ENCODE measurements at regions not wholly inside any gene's neighbourhood (a gene's known extent, or its start where the extent isn't known, plus 50 kb on each side); places are given as distances from the start of the nearest gene placed in this dataset.

GRCh38 chr20:40939667-40940066 lies 89.0 kb upstream of the TOP1 start:
- CTCF ChIA-PET = no interaction called here
- Histone ChIP-seq H3K4me3 (replicated peaks in 1 of 3; ENCODE audit: insufficient read depth in 1 of 3, low read depth in 1 of 3, low read length in 3 of 3) (no peak overlapping the region), H3K36me3 (ENCODE audit: control insufficient read depth in 2 of 2, extremely low read depth in 1 of 2, insufficient read depth in 2 of 2, low read length in 2 of 2) (no peaks in the 10 kb centered on the region), H3K4me2 (ENCODE audit: insufficient read depth, low read length) (no peak overlapping the region), H3K9ac (replicated peaks; ENCODE audit: extremely low read depth, insufficient read depth, low read length) (no peak overlapping the region), H3K27ac (ENCODE audit: insufficient read depth, low read depth, low read length) (no peak overlapping the region), H3K27me3 (ENCODE audit: control insufficient read depth in 2 of 2, insufficient read depth in 2 of 2, low read length in 2 of 2) (no peaks in the 10 kb centered on the region), H4K20me1 (replicated peaks; ENCODE audit: control insufficient read depth, extremely low read depth, insufficient read depth, low read length) (no peaks in the 10 kb centered on the region), H3K79me2 (ENCODE audit: control insufficient read depth, insufficient read depth, low read length) (no peaks in the 10 kb centered on the region), H3K9me1 (replicated peaks; ENCODE audit: control insufficient read depth, extremely low read depth, insufficient read depth, low read length) (no peaks in the 10 kb centered on the region), H3K9me3 (replicated peaks; ENCODE audit: control insufficient read depth, insufficient read depth, low read length) (no peaks in the 10 kb centered on the region), H3K4me1 (ENCODE audit: control insufficient read depth, extremely low read depth, insufficient read depth, low read length) (no peaks in the 10 kb centered on the region), H2AFZ (ENCODE audit: low read depth, low read length) (no peak overlapping the region)
- DNase-seq (ENCODE audit: low read depth, low spot score) = no peak
- intact Hi-C loops (cut with micrococcal nuclease) (no loop called here), dilution Hi-C loops (cut with MboI; ENCODE audit: extremely low pct_ligation_motif_present, low sequenced_read_pairs) (no loop called here)
- FAIRE-seq = no peak
- POLR2A ChIA-PET = no interaction called here
- no peak for TF ChIP-seq POLR2A (IDR thresholded peaks at IDR 0.05; ENCODE audit: low read depth, low read length)
- TF ChIP-seq POLR2AphosphoS5 (IDR thresholded peaks at IDR 0.05; ENCODE audit: insufficient read depth, low read depth, low read length) = no peak
- no peak for TF ChIP-seq GATA2 (IDR thresholded peaks at IDR 0.05; ENCODE audit: insufficient read depth, insufficient read length, low read depth, low read length)
- TF ChIP-seq, protein P1, sequence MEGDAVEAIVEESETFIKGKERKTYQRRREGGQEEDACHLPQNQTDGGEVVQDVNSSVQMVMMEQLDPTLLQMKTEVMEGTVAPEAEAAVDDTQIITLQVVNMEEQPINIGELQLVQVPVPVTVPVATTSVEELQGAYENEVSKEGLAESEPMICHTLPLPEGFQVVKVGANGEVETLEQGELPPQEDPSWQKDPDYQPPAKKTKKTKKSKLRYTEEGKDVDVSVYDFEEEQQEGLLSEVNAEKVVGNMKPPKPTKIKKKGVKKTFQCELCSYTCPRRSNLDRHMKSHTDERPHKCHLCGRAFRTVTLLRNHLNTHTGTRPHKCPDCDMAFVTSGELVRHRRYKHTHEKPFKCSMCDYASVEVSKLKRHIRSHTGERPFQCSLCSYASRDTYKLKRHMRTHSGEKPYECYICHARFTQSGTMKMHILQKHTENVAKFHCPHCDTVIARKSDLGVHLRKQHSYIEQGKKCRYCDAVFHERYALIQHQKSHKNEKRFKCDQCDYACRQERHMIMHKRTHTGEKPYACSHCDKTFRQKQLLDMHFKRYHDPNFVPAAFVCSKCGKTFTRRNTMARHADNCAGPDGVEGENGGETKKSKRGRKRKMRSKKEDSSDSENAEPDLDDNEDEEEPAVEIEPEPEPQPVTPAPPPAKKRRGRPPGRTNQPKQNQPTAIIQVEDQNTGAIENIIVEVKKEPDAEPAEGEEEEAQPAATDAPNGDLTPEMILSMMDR (IDR thresholded peaks at IDR 0.05; ENCODE audit: extremely low read depth in 1 of 2, insufficient read depth in 1 of 2, low read depth in 1 of 2, low read length in 2 of 2) = no peak
- no peak for TF ChIP-seq JUN (IDR thresholded peaks at IDR 0.05; ENCODE audit: borderline replicate concordance, insufficient read depth, insufficient read length, low read depth)
- no peak for TF ChIP-seq MAX (IDR thresholded peaks at IDR 0.05; ENCODE audit: insufficient read depth, insufficient read length)
- TF ChIP-seq MYC (IDR thresholded peaks at IDR 0.05; ENCODE audit: low read depth, low read length) = no peak
- no peak for TF ChIP-seq FOS (IDR thresholded peaks at IDR 0.05; ENCODE audit: borderline replicate concordance, insufficient read depth, low read length)
- BruUV-seq (replicated peaks) = no TSS peak
